Endothelial cell of umbilical vein (primary cell): ENCODE measurements at regions not wholly inside any gene's neighbourhood (a gene's known extent, or its start where the extent isn't known, plus 50 kb on each side); places are given as distances from the start of the nearest gene placed in this dataset.

Experiments used
- BruUV-seq: library from RNA; stranded (reverse); fragments of 400-500 nt; replicated peaks from 2 replicates; lab custom pipeline; 2021; lab: Mats Ljungman, UMichigan
- CTCF ChIA-PET: fragments of 300-600, 350-600 bp; sonication (Branson Sonifier 250); formaldehyde crosslinking; loops from one replicate; lab custom pipeline; 2021; ENCODE audit warnings: antibody characterized with exemption, inconsistent platforms; lab: Charles Lee
- POLR2A ChIA-PET: fragments of 300-600, 350-600 bp; sonication (Branson Sonifier 250); formaldehyde crosslinking; loops from one replicate; lab custom pipeline; 2021; ENCODE audit warnings: antibody characterized with exemption, inconsistent platforms; lab: Charles Lee
- DNase-seq: peaks from one replicate; pipeline ENCODE4 v3.0.0-alpha.2; 2011; ENCODE audit warnings: low read depth, low spot score
- FAIRE-seq: peaks from 2 replicates; lab custom pipeline; 2011; peaks lifted over from hg19 to GRCh38; lab: Jason Lieb, UNC
- H2AFZ ChIP-seq: 2 replicates; pipeline ENCODE4 v1.6.0; 2012; ENCODE audit warnings: low read depth, low read length, control low read depth, inconsistent platforms
- H3K27ac ChIP-seq: 2 replicates; pipeline ENCODE4 v1.5.1; 2011; ENCODE audit warnings: low read depth, mild to moderate bottlenecking, control low read depth, low read length, moderate library complexity; ENCODE audit not compliant: insufficient read depth
- H3K27me3 ChIP-seq, 2 experiments: 2 replicates each; pipeline versions ENCODE4 v1.6.0 to v1.6.1; 2011; ENCODE audit warnings: low read length in 2 of 2, mixed read lengths in 1 of 2; ENCODE audit not compliant: control insufficient read depth in 2 of 2, insufficient read depth in 2 of 2
- H3K36me3 ChIP-seq, 2 experiments: 2 replicates in 1 of 2; 3 replicates in 1 of 2; pipeline ENCODE4 v1.5.1; 2011; ENCODE audit warnings: low read length in 2 of 2, mild to moderate bottlenecking in 1 of 2, moderate library complexity in 1 of 2; ENCODE audit not compliant: control insufficient read depth in 2 of 2, insufficient read depth in 2 of 2; ENCODE audit errors: extremely low read depth in 1 of 2
- H3K4me1 ChIP-seq: 3 replicates; pipeline ENCODE4 v1.5.1; 2011; ENCODE audit warnings: mild to moderate bottlenecking, low read length; ENCODE audit not compliant: control insufficient read depth, insufficient read depth; ENCODE audit errors: extremely low read depth
- H3K4me2 ChIP-seq: 2 replicates; pipeline ENCODE4 v1.6.1; 2011; ENCODE audit warnings: low read length, control low read depth, mixed read lengths; ENCODE audit not compliant: insufficient read depth
- H3K4me3 ChIP-seq, 3 experiments: fragments of 200-600 bp in 1 of 3; sonication (generic), shearing (Covaris generic) in 1 of 3; replicated peaks in 1 of 3; 2 replicates each; pipeline ENCODE4 v1.5.1; 2011 to 2016; ENCODE audit warnings: control low read depth in 3 of 3, low read length in 3 of 3, mild to moderate bottlenecking in 2 of 3, inconsistent platforms in 1 of 3, low read depth in 1 of 3, moderate library complexity in 1 of 3; ENCODE audit not compliant: insufficient read depth in 1 of 3
- H3K79me2 ChIP-seq: 2 replicates; pipeline ENCODE4 v1.6.0; 2012; ENCODE audit warnings: low read length, inconsistent platforms; ENCODE audit not compliant: control insufficient read depth, insufficient read depth
- H3K9ac ChIP-seq: replicated peaks from 2 replicates; pipeline ENCODE3; 2011; ENCODE audit warnings: low read length, control low read depth; ENCODE audit not compliant: insufficient read depth; ENCODE audit errors: extremely low read depth
- H3K9me1 ChIP-seq: replicated peaks from 3 replicates; pipeline ENCODE4 v1.6.0; 2011; ENCODE audit warnings: mild to moderate bottlenecking, low read length; ENCODE audit not compliant: control insufficient read depth, insufficient read depth; ENCODE audit errors: extremely low read depth
- H3K9me3 ChIP-seq: replicated peaks from 2 replicates; pipeline ENCODE4 v1.5.1; 2012; ENCODE audit warnings: low read length, inconsistent platforms; ENCODE audit not compliant: control insufficient read depth, insufficient read depth
- H4K20me1 ChIP-seq: replicated peaks from 2 replicates; pipeline ENCODE3; 2011; ENCODE audit warnings: mild to moderate bottlenecking, low read length; ENCODE audit not compliant: control insufficient read depth, insufficient read depth; ENCODE audit errors: extremely low read depth
- CTCF ChIP-seq, 2 donors: IDR thresholded peaks; 1 replicate in 1 of 2; 2 replicates in 1 of 2; pipeline ENCODE4 v1.5.1; 2011; ENCODE audit warnings: low read length in 2 of 2, mild to moderate bottlenecking in 2 of 2, moderate library complexity in 2 of 2, control low read depth in 1 of 2, inconsistent platforms in 1 of 2, low read depth in 1 of 2; ENCODE audit not compliant: insufficient read depth in 1 of 2; ENCODE audit errors: extremely low read depth in 1 of 2
- EZH2 ChIP-seq: IDR thresholded peaks from 2 replicates; pipeline ENCODE4 v1.6.1; 2012; ENCODE audit warnings: borderline replicate concordance, low read depth, mild to moderate bottlenecking, moderate library complexity, low read length, inconsistent platforms; ENCODE audit not compliant: severe bottlenecking
- FOS ChIP-seq: IDR thresholded peaks from 2 replicates; pipeline ENCODE4 v1.6.1; 2011; ENCODE audit warnings: mild to moderate bottlenecking, low read length, moderate library complexity, borderline replicate concordance; ENCODE audit not compliant: insufficient read depth
- JUN ChIP-seq: IDR thresholded peaks from 2 replicates; pipeline ENCODE4 v1.6.1; 2011; ENCODE audit warnings: borderline replicate concordance, low read depth; ENCODE audit not compliant: insufficient read length, insufficient read depth
- MAX ChIP-seq: IDR thresholded peaks from 2 replicates; pipeline ENCODE4 v1.6.1; 2011; ENCODE audit not compliant: insufficient read depth, insufficient read length
- MYC ChIP-seq: IDR thresholded peaks from one replicate; pipeline ENCODE4 v1.6.1; 2011; ENCODE audit warnings: mild to moderate bottlenecking, low read depth, low read length
- POLR2A ChIP-seq: IDR thresholded peaks from 2 replicates; pipeline ENCODE4 v1.6.1; 2012; ENCODE audit warnings: low read depth, mild to moderate bottlenecking, control low read depth, low read length
- dilution Hi-C: fragments of 300-500 bp; cut with MboI; formaldehyde crosslinking; loops from one replicate; pipeline ENCODE4 v1.15.0; 2019; ENCODE audit warnings: low sequenced_read_pairs; ENCODE audit not compliant: extremely low pct_ligation_motif_present
- intact Hi-C: fragments of 100-400 bp; cut with micrococcal nuclease; formaldehyde crosslinking; loops from one replicate; pipeline ENCODE4 v1.10.0; 2022

GRCh38 chr4:149293046-149293649 is 522.5 kb downstream of the IQCM start:
- Histone ChIP-seq H3K9me1 (no peaks in the 10 kb centered on the region), H3K36me3 (no peaks in the 10 kb centered on the region), H3K4me3 (no peak overlapping the region), H4K20me1 (no peaks in the 10 kb centered on the region), H3K27me3 (no peaks in the 10 kb centered on the region), H3K9ac (no peak overlapping the region), H3K4me1 (no peaks in the 10 kb centered on the region), H3K27ac (no peak overlapping the region), H3K4me2 (no peak overlapping the region), H3K9me3 (no peaks in the 10 kb centered on the region), H2AFZ (no peak overlapping the region), H3K79me2 (no peaks in the 10 kb centered on the region)
- dilution Hi-C loops: no loop called here
- CTCF ChIA-PET: no interaction called here
- no peak for DNase-seq
- no peak for FAIRE-seq
- TF ChIP-seq POLR2A (no peak), FOS (no peak), MYC (no peak), CTCF (IDR thresholded peaks at IDR 0.05; ENCODE audit: extremely low read depth in 1 of 2, insufficient read depth in 1 of 2, low read depth in 1 of 2, low read length in 2 of 2) (no peak), EZH2 (no peak), JUN (no peak), MAX (no peak)
- BruUV-seq: no TSS peak
- intact Hi-C loops: no loop called here
- POLR2A ChIA-PET: no interaction called here
